Fibroblast of lung (primary cell): ENCODE measurements at regions not wholly inside any gene's neighbourhood (a gene's known extent, or its start where the extent isn't known, plus 50 kb on each side); places are given as distances from the start of the nearest gene placed in this dataset.

Experiments
- DNase-seq, 2 donors: peaks; one replicate each; pipeline versions ENCODE4 v3.0.0 to v3.0.0-alpha.2; 2010; ENCODE audit warnings: low read depth in 2 of 2
- H2AFZ ChIP-seq: 2 replicates; pipeline ENCODE4 v1.5.1; 2012; ENCODE audit warnings: low read length, control low read depth, inconsistent platforms
- H3K27ac ChIP-seq: 2 replicates; pipeline ENCODE4 v1.5.1; 2011; ENCODE audit warnings: low read length, control low read depth; ENCODE audit not compliant: insufficient read depth
- H3K27me3 ChIP-seq: 2 replicates; pipeline ENCODE4 v1.5.1; 2011; ENCODE audit warnings: mild to moderate bottlenecking, low read length; ENCODE audit not compliant: control insufficient read depth, insufficient read depth
- H3K36me3 ChIP-seq: 2 replicates; pipeline ENCODE4 v1.5.1; 2011; ENCODE audit warnings: low read length; ENCODE audit not compliant: control insufficient read depth, insufficient read depth
- H3K4me1 ChIP-seq: 2 replicates; pipeline ENCODE4 v1.5.1; 2011; ENCODE audit warnings: low read length; ENCODE audit not compliant: control insufficient read depth, insufficient read depth; ENCODE audit errors: extremely low read depth
- H3K4me2 ChIP-seq: 2 replicates; pipeline ENCODE4 v1.5.1; 2011; ENCODE audit warnings: low read length, control low read depth; ENCODE audit not compliant: insufficient read depth; ENCODE audit errors: extremely low read depth
- H3K4me3 ChIP-seq, 4 experiments: fragments of 200-600 bp in 1 of 4; sonication (generic) in 1 of 4; replicated peaks in 1 of 4; 2 replicates each; pipeline ENCODE4 v1.5.1; 2011 to 2016; ENCODE audit warnings: low read length in 4 of 4, low read depth in 3 of 4, mild to moderate bottlenecking in 3 of 4, control low read depth in 2 of 4, inconsistent platforms in 1 of 4, mixed read lengths in 1 of 4; ENCODE audit not compliant: insufficient read depth in 1 of 4; ENCODE audit errors: control extremely low read depth in 1 of 4
- H3K79me2 ChIP-seq: 2 replicates; pipeline ENCODE4 v1.5.1; 2012; ENCODE audit warnings: mild to moderate bottlenecking, low read length, inconsistent platforms; ENCODE audit not compliant: control insufficient read depth, insufficient read depth
- H3K9ac ChIP-seq: 2 replicates; pipeline ENCODE4 v1.5.1; 2011; ENCODE audit warnings: mild to moderate bottlenecking, low read length, control low read depth; ENCODE audit not compliant: insufficient read depth
- H3K9me3 ChIP-seq: 2 replicates; pipeline ENCODE4 v1.5.1; 2012; ENCODE audit warnings: low read depth, low read length; ENCODE audit not compliant: control insufficient read depth, insufficient read depth
- H4K20me1 ChIP-seq: 2 replicates; pipeline ENCODE4 v1.5.1; 2011; ENCODE audit warnings: low read length; ENCODE audit not compliant: control insufficient read depth, insufficient read depth; ENCODE audit errors: extremely low read depth
- EZH2 ChIP-seq: IDR thresholded peaks from 2 replicates; pipeline ENCODE4 v1.5.1; 2012; ENCODE audit warnings: low read length, control low read depth, mild to moderate bottlenecking; ENCODE audit errors: missing control alignments
- TF ChIP-seq, protein P1 (sequence below), 2 donors: IDR thresholded peaks in 1 of 2; conservative IDR thresholded peaks in 1 of 2; 1 replicate in 1 of 2; 2 replicates in 1 of 2; pipeline ENCODE4 v1.5.1; 2011 to 2012; ENCODE audit warnings: low read length in 2 of 2, control low read depth in 1 of 2, inconsistent platforms in 1 of 2, low read depth in 1 of 2, mild to moderate bottlenecking in 1 of 2

DNA sequence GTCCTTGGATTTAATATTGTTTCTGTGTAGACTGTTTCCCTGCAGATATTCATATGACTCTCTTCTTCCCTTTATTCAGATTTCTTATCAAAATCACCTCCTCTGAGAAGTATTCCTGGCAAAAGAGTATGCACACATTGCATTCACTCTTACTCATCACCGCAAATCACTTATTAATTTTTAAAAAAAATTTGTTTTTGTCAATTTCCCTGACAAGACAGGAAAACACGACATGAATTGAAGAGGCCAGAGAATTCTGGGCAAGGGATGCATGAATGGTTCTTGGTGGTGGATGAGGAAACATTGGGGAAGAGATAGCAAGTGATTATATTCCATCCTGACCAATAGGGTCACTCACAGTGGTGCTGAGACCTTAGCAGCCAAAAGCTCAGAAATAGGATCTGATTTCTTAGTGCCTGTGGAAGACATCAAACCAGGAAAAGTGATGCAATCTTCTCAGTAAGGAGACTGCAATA, 522.5 kb upstream of the AGA start:
- peak; percentile 65 to 66 for DNase-seq
- H3K27ac ChIP-seq = no peak overlapping the region
- no peak overlapping the region for H2AFZ ChIP-seq
- no peaks in the 10 kb centered on the region for H3K36me3 ChIP-seq
- H3K4me1 ChIP-seq = no peaks in the 10 kb centered on the region
- no peak overlapping the region for H3K9ac ChIP-seq
- H3K27me3 ChIP-seq = no peaks in the 10 kb centered on the region
- no peak overlapping the region for H3K4me3 ChIP-seq
- TF ChIP-seq, protein P1, sequence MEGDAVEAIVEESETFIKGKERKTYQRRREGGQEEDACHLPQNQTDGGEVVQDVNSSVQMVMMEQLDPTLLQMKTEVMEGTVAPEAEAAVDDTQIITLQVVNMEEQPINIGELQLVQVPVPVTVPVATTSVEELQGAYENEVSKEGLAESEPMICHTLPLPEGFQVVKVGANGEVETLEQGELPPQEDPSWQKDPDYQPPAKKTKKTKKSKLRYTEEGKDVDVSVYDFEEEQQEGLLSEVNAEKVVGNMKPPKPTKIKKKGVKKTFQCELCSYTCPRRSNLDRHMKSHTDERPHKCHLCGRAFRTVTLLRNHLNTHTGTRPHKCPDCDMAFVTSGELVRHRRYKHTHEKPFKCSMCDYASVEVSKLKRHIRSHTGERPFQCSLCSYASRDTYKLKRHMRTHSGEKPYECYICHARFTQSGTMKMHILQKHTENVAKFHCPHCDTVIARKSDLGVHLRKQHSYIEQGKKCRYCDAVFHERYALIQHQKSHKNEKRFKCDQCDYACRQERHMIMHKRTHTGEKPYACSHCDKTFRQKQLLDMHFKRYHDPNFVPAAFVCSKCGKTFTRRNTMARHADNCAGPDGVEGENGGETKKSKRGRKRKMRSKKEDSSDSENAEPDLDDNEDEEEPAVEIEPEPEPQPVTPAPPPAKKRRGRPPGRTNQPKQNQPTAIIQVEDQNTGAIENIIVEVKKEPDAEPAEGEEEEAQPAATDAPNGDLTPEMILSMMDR (conservative IDR thresholded peaks at IDR 0.05 in 1 of 2, IDR thresholded peaks at IDR 0.05 in 1 of 2; ENCODE audit: low read depth in 1 of 2, low read length in 2 of 2) = no peak
- no peak for TF ChIP-seq EZH2
- H3K79me2 ChIP-seq = no peaks in the 10 kb centered on the region
- H3K9me3 ChIP-seq = no peaks in the 10 kb centered on the region
- no peak overlapping the region for H3K4me2 ChIP-seq
- no peaks in the 10 kb centered on the region for H4K20me1 ChIP-seq

DNA sequence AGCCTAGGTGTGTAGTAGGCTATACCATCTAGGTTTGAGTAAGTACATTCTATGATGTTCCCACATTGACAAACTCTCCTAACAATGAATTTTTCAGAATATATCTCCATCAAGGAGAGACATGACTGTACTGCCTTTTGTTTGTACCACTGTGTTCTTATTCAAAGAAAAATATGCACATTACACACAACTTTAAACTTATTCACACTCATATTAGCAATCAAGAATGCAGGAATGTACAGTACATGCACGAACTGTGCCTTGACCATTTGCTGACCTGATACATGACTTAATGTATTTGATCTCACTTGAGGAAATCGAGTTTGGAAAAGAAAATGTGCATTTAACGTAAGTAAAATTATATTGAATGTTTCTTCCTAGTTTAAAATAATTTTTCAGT, 525.1 kb upstream of the AGA start:
- Histone ChIP-seq H3K79me2 (no peaks in the 10 kb centered on the region), H3K4me3 (no peak overlapping the region), H3K36me3 (no peaks in the 10 kb centered on the region), H2AFZ (no peak overlapping the region), H3K27ac (no peak overlapping the region), H3K9ac (no peak overlapping the region), H3K9me3 (no peaks in the 10 kb centered on the region), H3K27me3 (no peaks in the 10 kb centered on the region), H4K20me1 (no peaks in the 10 kb centered on the region), H3K4me2 (no peak overlapping the region), H3K4me1 (no peaks in the 10 kb centered on the region)
- DNase-seq = no peak
- no peak for TF ChIP-seq EZH2
- TF ChIP-seq, protein P1 (conservative IDR thresholded peaks at IDR 0.05 in 1 of 2, IDR thresholded peaks at IDR 0.05 in 1 of 2; ENCODE audit: low read depth in 1 of 2, low read length in 2 of 2) = no peak

DNA sequence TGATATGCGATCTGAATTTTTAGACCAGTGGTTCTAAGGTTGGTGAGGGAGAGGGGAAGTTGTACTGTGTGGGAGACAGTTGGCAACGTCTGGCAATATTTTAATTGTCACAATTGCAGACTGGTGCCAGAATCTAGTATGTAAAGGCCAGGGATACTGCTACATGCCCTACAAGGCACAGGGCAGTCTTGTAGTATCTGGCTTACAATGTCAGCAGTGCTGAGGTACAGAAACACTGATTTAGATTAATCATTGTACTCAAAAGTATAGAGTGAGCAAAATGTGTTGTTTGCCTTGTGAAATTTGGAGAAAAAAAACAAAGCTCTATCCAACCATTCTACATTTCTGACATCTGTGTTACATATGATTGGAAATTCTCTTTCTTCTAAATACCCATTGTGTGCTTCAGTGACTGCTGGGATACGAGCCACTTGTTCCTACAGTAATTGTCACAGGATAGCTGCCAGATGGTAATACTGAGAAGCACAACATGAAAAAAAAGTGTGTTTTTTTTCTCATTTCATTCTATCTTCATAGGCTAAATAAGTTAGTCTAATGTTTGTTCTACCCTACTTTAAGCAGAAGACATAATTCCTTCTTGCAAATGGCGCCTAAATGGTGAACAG, 526.7 kb upstream of the AGA start:
- H3K36me3 ChIP-seq = no peaks in the 10 kb centered on the region
- H3K79me2 ChIP-seq = no peaks in the 10 kb centered on the region
- H3K27ac ChIP-seq = no peak overlapping the region
- H3K9me3 ChIP-seq = no peaks in the 10 kb centered on the region
- H3K4me3 ChIP-seq = no peak overlapping the region
- H3K27me3 ChIP-seq = no peaks in the 10 kb centered on the region
- no peak for TF ChIP-seq EZH2
- TF ChIP-seq, protein P1 (conservative IDR thresholded peaks at IDR 0.05 in 1 of 2, IDR thresholded peaks at IDR 0.05 in 1 of 2; ENCODE audit: low read depth in 1 of 2, low read length in 2 of 2) = no peak
- H3K4me1 ChIP-seq = no peaks in the 10 kb centered on the region
- H4K20me1 ChIP-seq = no peaks in the 10 kb centered on the region
- no peak overlapping the region for H3K4me2 ChIP-seq
- DNase-seq = no peak
- no peak overlapping the region for H2AFZ ChIP-seq
- H3K9ac ChIP-seq = no peak overlapping the region
